Activated CD8-positive, alpha-beta memory T cell treated with anti-CD3 and anti-CD28 coated beads for 1 hour (primary cell): ENCODE measurements at regions not wholly inside any gene's neighbourhood (a gene's known extent, or its start where the extent isn't known, plus 50 kb on each side); places are given as distances from the start of the nearest gene placed in this dataset.

ENCODE experiments used
- DNase-seq, 2 donors: peaks; one replicate each; pipeline ENCODE4 v3.0.0-alpha.2; 2020; ENCODE audit warnings: low read depth in 1 of 2; ENCODE audit errors: extremely low read depth in 1 of 2

DNA sequence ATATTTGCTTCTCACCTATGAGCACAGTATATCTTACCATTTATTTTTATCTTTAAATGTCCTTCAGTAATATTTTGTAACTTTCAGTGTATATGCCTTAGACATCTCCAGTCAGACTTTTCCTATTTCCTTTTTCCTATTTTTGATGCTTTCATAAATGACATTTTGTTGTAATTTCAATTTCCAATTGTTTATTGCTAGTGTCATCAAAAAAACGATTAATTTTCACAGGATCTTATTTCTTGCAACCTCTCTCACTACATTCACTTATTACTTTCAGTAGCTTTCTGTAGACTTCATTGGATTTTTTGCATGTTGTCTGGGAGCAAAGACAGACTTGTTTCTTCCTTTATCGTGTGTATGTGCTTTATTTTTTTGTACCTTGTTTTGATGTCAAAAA is 602.4 kb downstream of the AJAP1 start:
- no peak for DNase-seq

DNA sequence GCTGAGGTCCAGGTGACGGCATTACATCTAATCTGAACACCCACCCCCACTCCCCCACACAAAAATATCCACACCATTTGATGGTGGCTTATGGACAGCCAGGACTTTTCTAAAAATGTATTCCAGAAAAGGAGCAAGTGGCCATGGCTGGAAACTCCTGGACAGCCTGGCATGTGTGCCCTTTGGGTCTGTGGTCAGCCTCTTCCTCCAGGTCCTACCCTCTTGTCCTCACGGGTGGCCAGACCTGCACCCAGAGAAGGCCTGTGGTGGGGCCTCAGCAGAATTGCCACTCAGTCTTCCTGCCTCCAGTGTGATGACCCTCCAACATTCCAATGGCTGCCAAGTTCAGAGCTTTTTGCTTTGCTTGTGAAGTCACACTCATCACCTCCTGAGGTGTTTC is 600.6 kb downstream of the AJAP1 start:
- DNase-seq = no peak

DNA sequence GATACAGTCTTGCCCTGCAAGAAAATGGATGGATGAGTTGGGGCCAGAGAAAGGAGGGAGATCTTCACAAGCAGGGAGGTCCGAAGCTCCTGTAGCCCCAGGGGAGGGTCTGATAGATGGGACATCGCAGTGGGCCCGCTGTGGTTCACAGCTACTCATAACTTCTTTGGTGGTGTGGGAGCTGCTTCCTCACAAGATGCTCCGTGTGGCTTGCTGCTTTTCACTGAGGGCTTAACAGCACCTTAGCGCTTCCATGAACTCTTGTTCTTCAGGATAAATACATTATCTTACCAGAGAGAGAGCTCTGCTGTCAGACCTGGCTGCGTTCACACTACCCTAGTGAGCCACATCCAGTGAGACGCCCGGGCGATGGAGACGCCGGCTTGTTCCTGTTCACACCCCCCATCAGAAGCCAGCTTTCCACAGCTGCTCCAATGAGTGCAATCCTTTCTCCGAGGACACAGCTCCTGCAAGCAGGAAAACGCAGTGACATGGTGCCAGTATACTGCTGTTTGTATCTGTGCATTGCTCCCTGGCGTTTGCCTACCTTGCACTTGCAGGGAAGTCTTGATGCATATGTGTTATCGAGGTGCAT is 599.8 kb downstream of the AJAP1 start:
- DNase-seq = no peak

DNA sequence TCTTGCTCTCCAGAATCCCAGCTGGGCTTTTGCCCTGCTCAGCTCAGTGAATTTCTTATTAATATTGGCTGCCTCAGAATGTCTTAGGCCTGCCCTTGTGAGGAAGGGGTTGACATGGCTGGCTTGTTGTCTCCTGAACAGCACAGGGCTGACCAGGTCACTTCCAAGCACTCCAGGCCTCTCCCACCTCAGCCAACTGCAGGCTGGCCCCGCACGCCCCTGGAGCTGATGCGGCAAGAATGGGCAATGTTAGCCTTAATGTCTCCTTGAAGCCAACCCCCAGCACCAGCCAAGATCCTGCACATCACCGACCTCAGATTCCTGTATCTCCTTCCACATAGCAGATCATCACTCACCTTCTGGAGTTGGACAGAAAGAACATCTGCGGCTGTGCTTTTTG is 598.6 kb downstream of the AJAP1 start:
- DNase-seq = no peak

DNA sequence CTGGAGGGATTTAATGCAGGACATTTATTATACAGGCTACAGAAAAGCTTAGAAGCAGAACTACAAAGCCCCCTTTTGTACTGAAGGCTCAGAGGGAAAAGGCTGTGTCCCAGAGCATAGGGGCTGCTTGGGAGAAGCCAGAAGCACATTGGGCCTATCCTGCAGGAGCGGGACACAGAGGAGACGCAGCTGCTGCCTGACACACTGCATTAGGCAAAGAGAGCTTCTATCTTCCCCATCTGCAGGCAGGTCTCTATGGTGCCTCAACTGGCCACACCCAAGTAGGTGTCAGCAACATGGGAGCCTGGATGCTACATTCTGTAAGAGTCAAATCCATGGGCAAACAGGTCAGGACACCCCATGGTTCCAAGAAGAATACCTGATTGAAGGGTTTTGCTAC is 595.9 kb downstream of the AJAP1 start:
- DNase-seq = no peak

DNA sequence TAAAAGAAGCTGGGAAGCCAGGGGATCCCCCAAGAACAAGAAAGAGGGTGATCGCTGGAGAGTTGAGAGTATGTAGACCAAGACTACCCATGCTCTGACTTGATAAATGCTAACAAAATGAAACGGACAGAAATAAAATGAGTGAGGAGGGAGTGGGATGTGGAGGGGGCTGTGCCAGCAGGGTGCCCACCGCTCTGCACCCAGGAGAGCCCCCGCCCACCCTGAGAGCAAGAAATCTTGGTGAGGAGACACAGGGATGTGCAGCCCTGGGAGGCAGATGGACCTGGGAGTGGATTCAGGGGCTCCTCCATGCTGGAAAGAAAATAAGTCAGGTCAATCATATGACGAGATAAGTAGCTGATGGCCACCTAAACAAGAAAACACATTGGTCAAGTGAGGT is 590.9 kb downstream of the AJAP1 start:
- no peak for DNase-seq

DNA sequence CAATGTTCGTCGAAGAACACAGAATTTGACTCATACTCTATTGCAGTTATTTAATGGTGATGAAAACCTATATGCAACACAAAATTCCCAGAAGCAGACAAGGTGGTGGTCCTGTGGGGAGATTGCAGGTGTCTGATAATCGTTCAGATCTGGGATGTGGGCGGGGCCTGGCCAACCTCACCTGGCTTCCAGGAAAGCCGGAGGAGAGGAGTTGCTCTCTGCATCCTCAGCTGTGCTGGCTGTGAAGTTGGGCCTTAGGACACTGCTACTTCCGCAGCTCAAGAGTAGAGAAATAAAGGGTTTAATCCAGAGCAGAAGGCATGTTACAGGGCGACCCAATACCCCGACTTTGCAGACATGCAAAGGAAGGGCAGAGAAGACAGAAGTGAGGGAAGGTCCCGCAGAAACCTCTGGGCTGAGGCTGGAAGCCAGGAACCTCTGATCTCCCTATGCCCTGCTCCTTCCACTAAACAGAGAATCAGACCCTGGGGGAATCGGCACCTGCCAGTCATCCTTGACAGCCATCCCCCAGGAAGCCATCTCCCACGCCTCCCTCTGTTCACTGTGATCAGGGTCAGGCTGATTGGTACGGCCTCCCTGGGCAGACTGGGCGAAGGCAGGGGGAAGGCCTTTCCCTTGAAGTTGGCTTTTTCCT is 590.3 kb downstream of the AJAP1 start:
- DNase-seq = no peak

DNA sequence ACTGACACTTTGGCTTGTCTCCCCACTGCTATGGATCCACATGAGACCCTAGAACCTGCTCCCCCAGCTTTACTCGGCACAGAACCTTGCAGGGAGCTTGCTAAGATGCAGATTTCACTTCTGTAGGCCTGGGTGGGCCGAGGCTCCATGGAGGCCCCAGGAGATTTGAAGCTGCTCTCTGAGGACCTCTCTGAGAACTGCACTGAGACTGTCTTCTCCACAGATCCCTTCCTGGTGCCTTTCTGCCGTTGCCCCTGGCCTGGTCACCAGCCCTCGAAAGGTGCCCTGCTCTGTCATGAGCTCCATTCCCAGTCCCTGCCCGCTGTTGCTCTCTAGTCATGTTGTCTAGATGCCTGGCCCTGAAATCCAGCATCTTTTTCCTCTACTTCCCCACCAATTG is 588.4 kb downstream of the AJAP1 start:
- no peak for DNase-seq

DNA sequence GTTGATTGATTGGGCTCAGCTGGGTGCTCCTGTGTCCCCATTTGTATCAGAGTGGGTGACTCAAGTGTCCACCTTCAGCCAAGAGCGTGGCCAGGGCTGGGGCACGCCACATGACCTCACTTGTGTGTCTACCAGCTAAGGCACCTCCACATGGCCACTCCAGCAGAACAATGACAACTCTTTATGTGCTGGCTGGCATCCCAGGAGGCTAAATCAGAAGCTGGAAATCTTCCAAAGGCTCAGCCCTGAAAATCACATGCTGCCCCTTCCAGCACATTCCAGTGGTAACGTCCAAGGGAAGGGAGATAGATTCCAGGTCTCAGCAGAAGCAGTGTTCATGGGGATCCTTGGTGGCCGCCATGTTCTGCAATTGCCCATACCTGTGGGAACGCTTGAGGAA is 585.5 kb downstream of the AJAP1 start:
- no peak for DNase-seq

DNA sequence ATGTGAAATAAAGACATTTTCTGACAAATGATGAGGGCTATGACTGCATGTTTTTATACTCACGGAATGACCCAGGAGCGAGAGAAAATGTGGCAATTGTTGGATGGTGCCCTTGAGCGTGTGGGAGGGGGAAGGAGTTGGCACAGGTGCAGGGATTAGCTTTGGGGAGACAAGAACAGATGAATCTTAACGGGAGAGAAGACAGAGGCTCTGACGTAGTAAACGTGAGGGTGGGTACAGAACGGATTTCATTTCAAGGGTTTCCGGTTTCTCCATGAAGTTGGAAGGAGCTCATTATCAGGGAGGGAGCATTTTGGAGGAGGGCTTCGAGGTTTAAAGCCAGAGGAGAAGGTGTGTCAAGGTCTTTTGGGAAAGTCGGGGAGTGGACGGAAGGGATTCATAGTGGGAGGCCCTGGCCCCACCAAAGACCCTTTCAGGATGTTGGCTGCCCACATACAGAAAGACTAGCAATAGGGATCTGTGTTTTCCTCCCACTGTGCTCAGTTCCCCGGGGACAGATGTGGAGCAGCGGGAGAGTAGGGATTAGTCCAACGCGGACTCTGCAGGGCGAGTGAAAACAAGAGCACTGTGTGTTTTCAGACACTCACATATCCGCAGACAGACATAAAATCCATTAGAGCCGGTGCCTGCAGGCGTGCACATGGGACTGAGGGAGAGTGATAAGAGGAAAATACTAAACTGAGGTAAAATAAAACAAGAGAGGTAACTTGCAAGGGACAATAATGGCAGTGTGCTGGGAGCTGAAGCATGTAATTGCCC is 584.1 kb downstream of the AJAP1 start:
- no peak for DNase-seq

DNA sequence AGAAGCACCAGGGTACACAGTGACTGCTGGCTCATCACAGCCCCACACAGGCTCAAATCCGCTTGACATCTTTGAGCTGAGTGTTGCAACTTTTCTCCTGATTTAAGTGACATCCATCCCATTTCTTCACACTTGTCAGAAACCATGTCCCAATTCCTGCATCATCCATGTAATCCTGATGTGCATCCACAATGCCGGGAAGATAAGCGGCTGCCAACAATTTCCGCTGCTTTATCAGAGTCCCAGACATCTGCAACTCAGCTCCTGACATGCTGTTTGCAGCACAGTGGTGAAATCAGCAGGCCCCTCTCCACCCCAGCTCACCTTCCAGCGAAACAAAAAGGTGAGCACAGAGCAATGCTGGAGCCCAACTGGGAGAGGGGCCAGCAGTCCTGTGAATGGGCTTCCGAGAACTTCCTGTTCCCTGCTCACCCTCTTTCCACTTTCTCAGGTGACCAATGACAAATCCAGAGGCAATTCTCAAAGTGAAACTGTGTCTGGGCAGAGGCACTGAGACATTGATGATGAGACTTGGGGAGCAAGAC is 581.0 kb downstream of the AJAP1 start:
- no peak for DNase-seq

DNA sequence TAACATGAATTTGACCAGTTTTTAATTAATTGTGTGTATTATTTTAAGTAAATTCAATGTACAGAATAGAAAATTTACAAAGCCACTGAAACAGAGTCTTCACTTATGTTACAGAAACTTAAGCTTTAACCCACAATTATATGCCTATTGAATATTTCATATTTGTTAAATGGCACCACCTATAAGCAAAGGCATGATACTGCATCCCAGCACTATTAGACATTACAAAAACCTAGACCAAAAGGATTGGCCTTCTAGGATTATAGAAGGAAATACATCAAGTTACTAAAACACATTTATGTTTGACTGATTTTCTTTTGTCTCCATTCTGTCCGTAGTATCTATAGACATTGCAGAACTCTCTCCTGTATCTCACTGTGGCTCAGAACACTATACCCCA is 578.1 kb downstream of the AJAP1 start:
- no peak for DNase-seq

DNA sequence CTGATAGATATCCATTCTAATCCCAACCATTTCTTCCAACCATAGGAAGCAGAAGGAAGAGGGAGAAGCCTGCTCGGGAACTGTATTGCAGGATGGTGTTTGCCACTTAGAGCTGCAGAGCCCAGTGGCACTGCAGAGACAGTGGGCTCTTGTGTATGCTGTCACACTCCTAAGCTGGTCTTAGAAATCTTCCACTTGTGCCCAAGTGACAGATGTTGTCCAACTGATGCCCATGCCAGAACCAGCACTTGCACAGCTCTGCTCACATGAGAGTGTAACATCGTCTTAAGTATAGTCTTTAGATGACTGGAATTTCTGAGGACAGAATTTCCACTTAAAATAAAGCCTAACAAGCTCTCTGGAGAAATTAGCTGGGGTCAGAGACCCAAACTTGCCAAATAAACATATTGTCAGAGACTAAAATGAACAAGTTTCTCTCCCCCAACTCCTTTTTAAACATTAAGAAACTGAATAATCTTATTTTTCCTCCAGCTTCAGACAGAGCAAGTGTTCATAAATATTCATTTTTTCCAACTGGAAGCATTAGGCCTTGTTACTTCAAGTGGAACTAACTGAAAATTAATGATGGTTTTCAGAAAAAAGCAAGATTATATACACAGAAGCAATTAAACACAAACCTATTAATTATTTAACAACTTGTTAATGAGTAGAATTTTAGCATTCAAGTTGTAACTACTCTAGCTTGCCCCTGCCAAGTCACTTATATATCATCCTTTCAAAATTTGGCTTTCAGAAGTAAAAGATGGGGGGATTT is 577.3 kb downstream of the AJAP1 start:
- no peak for DNase-seq

DNA sequence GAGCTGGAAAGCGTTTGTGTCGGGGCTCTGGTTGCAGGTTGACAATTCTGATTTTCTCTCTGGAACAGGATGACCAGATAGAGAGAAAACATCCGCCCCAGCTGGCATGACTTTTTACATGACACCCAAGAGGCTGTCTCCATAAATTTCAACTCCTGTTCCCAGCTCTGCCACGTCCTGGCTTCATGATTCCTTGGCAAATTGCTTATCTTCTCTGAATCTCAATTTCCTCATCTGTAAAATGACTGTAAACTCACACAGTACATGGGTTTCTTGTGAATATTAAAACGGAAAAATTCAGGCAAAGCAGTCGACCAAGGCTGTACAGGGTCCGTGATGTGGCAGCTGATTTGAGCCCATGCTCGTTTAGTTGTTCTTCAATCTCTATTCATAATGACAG is 572.7 kb downstream of the AJAP1 start:
- no peak for DNase-seq

DNA sequence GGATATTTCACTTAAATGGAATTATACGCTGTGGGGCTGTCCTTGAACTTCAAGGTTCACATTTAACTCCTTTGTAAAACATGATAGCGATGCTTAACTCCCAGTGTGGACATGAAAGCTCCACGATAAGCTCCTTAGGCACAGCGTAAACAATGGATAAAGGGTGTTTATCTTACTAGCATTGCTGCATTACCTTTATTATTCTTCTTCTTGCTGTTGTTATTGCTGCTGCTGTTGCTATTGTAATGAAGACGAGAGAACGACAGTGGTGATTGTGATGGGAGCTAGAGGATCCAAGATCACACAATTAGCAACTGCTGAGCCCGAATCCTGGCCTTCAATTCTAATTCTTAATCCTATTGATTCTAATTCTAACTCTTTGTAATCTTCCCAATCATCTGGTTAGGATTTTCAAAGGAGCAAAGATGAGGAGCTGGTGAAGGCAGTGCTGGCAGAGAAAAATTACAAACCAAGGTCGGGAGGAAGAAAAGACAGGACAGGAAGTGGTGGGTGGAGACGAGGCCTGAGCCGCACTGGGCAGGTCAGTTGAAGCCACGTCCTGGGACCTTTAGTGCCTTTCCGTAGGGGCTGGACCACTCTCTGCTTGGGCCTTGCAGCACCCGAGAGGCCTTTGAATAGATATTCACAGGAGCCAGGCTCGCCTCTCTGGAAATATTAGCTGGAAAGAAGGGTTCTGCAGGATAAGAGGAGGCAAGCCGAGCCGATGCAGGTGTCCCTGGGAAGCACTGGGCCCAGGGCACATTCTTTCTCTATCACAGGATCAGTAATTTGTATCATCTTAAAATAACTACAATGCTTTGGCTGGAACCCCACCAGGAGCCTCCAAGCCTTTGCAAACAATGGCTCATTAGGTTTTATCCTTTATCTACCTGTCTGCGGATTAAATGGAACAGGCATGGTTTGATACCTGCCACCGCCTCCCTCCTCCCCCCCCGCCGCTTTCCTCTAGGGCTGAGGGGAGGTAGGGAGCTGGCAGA is 571.6 kb downstream of the AJAP1 start:
- no peak for DNase-seq

DNA sequence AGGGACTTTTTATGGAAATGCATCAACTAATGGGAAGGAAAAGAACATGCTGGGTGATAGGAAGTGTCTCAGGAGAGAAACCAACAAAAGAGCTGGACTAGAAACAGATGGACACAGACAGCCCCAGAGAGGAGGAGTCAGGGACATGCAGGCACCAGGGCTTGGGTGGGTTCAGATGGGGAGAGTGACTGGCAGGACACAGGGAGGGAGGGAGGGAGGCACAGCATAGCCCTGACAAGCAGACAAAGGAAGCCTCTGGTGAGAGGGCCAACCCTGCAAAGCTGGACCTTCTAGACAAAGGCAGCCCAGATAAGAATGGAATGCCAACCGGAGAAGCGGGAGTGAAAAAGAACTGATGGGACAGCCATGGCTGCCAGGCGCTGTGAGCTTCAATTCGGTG is 568.8 kb downstream of the AJAP1 start:
- no peak for DNase-seq

DNA sequence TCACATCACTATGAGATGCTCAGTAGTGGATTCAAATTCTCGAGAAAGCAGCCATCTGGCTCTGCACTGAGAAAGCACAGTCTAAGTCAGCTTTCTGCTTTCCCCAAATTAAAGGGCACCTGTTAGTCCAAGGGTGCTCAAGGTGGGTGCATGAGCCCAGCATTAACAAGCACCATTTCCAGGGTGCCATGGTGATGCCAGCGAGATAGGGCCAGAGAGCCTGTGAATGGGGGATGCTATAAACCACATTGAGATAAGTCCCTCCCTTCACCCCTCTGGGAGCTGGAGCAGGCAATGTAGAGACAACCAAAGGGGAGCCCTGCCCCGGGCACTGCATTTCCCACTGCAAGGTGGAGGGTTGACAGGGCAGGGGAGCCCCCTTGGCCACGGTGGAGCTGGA is 568.2 kb downstream of the AJAP1 start:
- no peak for DNase-seq

DNA sequence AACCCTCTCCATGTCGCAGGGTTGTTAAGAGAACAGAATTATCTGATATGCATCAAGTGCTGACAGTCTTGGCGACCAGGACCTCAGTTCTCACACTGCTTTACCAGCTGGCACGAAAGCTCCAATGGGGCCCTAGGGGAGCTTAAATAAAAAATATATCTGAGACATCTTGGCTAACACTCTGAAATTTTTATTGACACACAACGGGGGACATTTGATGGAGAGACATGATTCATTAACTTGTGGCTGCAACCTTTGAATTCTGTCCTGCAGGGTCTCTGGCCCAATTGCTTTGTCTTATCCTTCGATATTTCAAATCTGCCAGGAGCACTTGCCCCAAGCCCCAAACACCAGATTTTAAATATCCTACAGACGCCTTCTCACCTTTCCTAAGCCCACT is 567.0 kb downstream of the AJAP1 start:
- no peak for DNase-seq

DNA sequence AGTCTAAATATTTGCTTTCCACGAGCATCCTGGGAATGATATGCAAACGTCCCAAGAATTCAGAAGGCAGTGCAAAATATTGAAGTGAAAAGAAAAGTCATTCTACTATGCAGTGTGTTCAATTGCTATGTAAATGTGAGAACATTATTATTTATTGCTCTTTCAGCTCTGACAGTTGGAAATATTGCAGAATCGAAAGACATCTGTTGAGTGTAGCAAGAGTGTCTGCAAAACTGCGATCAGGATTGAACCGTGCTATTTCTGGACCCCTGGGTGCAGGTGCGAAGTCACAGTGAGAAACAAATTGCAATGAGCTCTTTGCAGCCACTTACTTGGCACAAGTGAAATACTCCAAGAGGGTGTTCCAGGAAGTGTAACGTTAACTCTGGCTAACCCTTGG is 566.4 kb downstream of the AJAP1 start:
- no peak for DNase-seq

DNA sequence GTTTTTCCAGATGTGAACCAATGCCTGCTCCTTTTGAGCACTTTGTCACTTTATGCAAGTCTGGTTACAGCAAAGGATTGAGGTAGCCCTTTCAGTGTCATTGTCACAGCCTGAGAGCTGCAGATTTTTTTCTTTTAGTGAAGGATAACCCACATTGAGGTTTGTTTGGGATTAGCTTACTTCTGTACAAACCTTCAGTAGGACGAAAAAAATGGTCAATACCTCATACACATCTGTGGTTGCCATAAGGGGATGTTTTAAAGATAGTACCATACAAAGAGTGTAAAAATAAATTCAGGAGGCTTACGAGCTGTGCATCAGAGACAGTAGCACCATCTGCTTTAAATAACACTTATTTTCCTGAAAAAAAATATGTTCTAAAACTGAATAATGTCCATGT is 566.0 kb downstream of the AJAP1 start:
- DNase-seq = no peak
